ENCODE measurements at regions not wholly inside any gene's neighbourhood (a gene's known extent, or its start where the extent isn't known, plus 50 kb on each side); places are given as distances from the start of the nearest gene placed in this dataset.

DNA sequence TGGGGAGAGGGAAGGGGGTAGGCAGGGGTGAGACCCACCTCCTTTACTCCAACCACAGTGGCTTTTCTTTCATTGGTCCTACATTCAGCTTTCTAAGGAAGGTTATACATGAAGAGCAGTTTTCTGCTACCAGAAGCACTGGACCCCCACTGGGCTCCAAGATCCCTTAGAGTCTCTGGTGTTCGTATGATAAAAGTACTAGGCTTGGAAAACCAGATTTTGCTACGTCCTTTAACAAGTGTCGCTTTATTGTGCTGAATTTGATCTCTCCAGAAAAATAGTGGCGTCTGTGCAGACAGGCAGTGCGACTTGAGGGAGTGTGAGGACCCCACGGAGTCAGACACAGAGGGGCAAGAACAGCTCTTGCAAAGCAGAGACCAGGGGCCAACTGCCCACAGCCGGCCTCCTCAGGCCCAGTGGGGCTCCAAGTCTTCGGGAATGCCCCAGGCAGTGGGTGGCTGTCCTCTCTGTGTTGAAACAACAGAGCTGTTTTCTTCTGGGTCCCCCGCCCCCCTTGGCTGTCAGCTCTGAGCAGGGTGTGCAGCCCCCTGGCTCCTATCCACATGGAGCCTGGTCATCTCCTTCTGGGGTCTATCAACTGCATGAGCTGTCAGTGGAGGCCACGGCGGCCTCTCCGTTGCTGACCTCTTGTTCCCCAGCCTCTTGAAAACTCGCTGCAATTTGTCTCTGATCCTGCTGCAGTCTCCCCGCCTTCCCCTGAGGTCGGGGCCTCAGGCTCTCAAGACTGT lies 333.2 kb downstream of the RPS24 start:
- DNase-seq (ENCODE audit: low read depth, low spot score): no peak
- in situ Hi-C loops (cut with HindIII; ENCODE audit: low pct_unique_long_range_greater_than_20kb, low sequenced_read_pairs): no loop called here

DNA sequence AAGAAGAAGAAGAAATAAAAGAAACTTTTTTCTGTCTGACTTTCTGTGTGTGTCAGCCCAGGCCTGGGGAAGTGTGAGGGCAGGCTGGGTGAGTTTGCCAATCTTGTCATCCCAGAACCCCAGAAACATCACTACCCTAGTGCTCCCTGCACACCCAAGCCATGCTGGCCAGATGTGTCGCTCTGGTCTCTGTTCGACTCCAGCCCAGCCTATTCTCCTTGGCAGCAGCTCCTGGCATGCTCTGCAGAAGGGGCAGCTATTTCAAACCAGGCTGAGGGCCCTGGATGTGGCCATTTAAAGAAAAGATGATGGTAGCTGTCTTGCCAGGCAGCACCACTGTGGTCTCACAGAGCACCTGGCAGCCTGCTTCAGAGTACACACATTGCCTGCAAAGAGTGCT lies 334.1 kb downstream of the RPS24 start:
- in situ Hi-C loops (cut with HindIII; ENCODE audit: low pct_unique_long_range_greater_than_20kb, low sequenced_read_pairs): no loop called here
- DNase-seq (ENCODE audit: low read depth, low spot score): no peak

DNA sequence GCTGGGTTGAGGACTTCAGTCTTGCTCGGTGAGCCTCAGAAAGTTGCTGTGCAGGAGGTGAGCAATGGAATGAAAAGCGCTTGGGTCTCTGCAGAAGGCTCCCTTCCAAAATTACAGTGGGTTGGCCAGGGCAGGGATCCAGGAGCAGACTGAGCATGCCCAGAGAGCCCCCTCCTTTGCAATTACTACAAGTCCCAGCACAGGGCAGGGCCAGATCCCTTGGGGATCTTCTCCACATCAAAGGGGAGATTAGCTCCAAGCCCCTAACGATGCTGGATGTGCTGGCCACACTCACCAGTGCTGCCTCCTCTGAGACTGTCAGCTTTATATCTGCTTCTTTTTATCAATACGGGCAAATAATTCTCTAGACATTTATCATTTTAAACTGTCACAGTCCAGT lies 337.5 kb downstream of the RPS24 start:
- in situ Hi-C loops (cut with HindIII; ENCODE audit: low pct_unique_long_range_greater_than_20kb, low sequenced_read_pairs): no loop called here
- no peak for DNase-seq (ENCODE audit: low read depth, low spot score)

DNA sequence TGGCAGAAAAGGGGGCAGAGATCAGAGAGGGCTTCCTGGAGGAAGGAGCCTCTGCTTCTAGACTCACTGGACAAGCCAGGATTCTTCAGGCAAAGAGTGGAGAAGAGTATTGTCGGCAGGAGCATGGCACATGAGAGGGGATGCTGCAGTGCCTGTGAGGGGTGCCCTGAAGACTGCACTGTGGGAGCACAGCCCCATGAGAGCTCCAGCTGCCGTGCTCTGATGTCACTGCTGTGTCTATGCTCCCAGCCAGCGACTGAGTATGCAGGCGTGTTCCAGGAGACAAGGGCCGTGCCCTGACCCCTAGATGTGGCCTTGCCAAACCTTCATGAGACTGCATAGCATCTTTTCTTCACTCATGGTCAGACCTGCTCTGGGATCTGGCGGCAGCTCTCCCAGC lies 339.1 kb downstream of the RPS24 start:
- no peak for DNase-seq (ENCODE audit: low read depth, low spot score)
- in situ Hi-C loops (cut with HindIII; ENCODE audit: low pct_unique_long_range_greater_than_20kb, low sequenced_read_pairs): no loop called here

DNA sequence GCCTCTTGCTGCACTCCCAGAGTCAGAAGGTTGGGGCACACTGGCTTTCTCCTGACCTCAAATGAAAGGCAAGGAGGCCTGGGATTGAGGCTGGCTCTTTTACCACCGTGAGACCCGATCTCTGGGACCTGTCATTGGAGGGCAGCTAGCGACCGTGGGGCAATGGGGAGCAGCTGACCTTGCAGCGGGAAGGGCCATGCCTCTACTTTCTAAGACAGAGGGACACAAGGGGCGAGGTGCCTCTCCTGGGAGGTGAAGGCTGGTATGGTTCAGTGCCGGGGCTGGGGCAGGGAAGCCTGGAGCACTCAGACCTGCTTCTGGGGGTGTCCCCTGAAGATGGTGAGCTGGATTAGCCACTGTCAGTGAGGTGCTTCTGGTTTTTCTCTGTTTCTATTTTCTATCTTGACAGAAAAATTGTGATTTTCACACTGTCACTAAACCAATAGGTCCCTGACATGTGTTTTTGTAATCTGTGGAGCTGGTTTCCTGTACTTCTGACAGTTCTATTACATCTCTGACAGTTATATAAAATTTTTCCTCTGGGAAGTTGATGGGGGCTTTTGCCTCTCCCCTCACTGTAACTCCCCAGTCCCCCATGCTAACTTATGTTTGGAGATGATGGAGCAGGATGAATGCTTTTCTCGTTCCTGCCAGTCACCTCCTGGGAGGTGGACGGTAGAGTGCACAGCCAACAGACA lies 340.8 kb downstream of the RPS24 start:
- in situ Hi-C loops (cut with HindIII; ENCODE audit: low pct_unique_long_range_greater_than_20kb, low sequenced_read_pairs): no loop called here
- DNase-seq (ENCODE audit: low read depth, low spot score): no peak

DNA sequence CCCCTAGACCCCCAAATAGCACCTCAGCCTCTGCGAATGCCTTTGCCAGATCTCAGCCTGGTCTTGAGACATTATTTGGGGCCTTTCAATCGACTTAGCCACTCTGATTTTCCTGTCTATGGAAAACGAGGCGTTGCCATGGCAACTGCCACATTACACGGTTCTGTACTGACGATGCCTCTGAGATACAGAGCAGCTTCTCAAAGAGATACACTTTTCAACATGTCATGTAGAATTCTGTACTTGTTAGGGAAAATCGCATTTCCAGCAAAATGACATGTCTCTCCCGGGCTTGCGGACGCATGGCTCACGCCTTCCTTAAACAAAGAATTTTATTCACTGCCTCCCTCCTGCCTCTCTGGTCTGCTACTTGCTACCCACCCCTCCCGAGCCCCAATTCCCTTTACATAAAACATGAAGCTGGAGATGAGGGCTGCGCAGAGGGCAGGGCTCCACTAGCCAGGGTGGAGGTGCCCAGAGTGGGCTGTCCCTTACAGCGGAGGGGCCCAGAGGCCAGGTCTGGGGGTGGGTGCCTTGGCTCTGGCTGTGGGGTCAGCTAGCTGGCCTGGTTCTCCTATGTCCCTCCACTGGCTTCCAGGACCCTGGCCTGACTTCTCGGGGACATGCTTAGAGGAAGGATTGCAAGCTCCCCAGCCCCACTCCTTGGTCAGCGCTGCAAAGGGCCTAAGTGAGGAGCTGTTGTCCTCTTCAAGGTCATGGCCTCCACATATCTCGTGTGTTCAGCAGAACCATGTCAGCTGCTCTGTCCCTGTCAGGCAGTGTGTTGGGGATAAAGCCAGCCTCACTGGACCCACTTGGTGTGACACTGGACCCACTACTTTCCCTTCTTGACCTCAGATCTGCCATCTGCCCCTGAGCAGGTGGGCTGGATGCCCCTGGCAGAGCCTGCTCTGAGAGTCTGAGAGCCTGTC lies 342.5 kb downstream of the RPS24 start:
- DNase-seq (ENCODE audit: low read depth, low spot score): no peak
- in situ Hi-C loops (cut with HindIII; ENCODE audit: low pct_unique_long_range_greater_than_20kb, low sequenced_read_pairs): no loop called here

DNA sequence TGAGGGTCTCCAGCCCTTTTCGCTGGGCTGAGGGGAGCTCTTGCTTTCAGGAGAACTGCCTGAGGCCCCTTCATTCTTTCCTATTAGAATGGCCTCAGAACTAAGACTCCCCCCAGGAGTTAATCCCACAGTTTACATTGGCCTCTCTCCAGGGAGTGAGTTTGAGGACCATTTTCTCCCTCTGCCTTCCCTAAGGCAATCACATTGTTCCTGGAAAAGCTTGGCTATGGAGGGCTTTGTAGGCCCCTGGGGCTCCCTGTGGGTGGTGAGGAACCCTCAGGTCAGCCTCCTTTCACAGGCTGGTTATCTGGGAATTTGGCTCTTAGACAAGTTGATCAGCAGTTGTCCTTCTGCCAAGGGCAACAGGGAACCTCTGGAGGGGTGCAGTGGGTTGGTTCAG lies 343.7 kb downstream of the RPS24 start:
- in situ Hi-C loops (cut with HindIII; ENCODE audit: low pct_unique_long_range_greater_than_20kb, low sequenced_read_pairs): no loop called here
- DNase-seq (ENCODE audit: low read depth, low spot score): no peak

DNA sequence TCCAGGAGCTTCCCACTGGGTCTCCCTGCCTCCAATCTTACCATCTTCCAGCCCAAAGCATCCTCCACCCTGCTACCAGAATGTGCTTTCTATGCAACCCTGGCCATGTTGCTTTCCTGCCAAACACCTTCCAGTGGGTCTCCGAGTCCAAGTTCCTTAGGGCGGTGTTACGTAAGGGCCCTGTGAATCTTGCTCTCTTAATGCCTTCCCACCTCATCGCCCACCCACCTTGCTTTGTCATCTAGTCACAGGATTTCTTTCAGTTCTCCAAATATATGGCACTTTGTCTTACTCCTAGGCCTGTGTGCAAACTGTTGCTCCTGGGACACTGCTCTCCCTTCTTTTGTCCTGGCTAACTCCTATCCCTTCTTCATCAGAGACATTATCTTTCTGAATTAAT lies 344.5 kb downstream of the RPS24 start:
- in situ Hi-C loops (cut with HindIII; ENCODE audit: low pct_unique_long_range_greater_than_20kb, low sequenced_read_pairs): no loop called here
- DNase-seq (ENCODE audit: low read depth, low spot score): no peak

DNA sequence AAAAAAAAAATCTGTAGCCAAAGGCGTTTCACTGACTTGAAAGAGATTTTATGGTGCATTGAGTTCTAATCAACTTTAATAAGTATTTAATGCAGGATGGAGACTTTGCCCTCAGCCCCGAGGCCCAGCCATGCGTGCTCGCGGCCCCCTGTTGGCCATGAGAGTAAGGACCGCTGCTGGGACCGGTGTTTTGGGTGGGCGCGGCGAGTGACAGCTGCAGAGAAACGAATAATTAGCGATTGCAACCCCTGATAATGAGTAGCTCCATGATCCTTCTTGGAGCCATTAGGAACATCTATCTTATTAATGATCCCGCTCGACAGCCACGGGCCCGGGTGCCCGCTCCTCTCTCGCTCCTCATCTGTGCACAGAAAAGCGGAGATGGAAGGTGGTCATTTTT lies 347.4 kb downstream of the RPS24 start:
- DNase-seq (ENCODE audit: low read depth, low spot score): no peak
- in situ Hi-C loops (cut with HindIII; ENCODE audit: low pct_unique_long_range_greater_than_20kb, low sequenced_read_pairs): no loop called here

DNA sequence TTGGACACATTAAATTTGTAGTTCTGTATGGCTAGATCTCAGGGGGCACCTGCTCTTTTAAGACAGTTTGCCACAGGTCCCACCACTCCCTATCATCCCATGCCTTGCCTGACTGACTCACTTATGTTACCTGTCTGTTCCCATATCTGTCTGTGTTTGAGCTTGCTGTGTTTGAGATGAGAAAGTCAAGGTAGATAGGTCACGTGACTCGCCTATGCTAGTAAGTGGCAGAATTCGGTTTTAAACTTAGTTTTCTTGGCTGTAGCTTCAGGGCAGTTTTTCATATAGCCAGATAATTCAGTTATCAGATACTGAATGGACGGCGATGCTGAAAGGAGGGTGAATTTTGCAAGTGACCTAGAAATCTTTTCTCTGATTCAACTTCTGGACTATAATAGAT lies 348.4 kb downstream of the RPS24 start:
- in situ Hi-C loops (cut with HindIII; ENCODE audit: low pct_unique_long_range_greater_than_20kb, low sequenced_read_pairs): no loop called here

DNA sequence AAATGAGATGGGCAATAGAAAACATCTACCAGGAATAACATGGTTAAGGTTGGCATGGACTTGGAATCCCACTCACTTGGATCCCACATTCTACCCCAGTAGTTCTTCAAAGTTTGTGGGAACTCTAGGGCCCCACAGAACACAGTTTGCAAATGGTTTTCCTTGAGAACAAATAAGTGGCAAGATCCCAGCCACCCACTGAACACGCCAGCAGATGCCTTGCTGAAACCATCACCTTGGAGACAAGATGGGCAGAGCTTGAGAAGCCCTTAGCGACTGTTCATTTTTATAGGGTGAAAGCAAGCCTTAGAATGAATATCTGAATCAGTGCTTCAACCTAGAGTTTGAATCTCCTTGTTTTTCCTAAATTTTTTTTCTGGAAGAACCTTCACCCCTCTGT lies 349.1 kb downstream of the RPS24 start:
- in situ Hi-C loops (cut with HindIII; ENCODE audit: low pct_unique_long_range_greater_than_20kb, low sequenced_read_pairs): no loop called here
- DNase-seq (ENCODE audit: low read depth, low spot score): no peak

More for the DNA sequence above, 348.4 kb downstream of the RPS24 start:
- DNase-seq (ENCODE audit: low read depth, low spot score): no peak

DNA sequence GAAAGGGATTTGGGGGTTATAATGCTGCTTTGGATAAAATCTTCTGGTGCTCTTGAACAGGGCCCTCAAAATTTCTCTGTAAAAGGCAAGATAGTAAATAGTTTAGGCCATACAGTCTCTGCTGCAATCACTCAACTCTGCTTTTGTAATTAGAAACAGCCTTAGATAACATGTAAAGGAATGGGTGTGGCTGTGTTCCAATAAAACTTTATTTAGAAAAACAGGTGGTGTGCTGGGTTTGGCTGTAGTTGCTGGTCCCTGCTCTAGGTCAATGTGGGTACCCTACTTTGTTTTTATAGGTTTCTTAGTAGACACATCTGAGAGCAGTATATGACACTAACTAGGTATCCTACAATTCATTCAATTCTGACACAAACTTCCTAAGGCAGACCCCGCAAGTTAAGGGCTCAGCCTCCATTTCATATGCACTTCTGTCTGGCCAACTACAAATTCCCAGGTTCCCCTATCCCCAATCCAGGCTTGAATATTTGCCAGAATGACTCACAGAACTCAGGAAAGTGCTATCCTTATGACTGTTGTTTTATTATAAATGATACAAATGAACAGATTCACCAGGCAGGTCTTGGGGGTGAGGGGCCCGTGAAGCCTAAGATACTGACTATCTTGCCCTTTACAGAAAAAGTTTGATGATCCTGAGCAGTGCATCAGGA lies 349.9 kb downstream of the RPS24 start:
- DNase-seq (ENCODE audit: low read depth, low spot score): no peak
- in situ Hi-C loops (cut with HindIII; ENCODE audit: low pct_unique_long_range_greater_than_20kb, low sequenced_read_pairs): no loop called here

DNA sequence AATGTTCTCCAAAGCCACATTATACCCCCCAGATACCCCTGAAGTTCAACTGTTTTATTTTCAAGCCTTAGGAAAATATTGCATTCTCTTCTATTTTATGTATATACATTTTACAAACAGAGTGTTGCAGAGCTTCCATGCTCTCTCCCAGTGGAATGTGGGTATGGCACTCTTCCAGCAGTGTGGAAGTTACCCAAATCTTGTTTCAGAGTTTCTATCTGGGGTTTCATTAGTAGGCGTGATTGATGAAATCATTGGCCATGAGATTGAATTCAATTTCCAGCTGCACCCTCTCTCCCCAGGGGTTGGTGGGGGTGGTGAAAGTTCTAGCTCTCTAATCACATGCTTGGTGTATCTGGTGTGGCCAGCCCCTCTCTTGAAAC lies 350.4 kb downstream of the RPS24 start:
- DNase-seq (ENCODE audit: low read depth, low spot score): no peak
- in situ Hi-C loops (cut with HindIII; ENCODE audit: low pct_unique_long_range_greater_than_20kb, low sequenced_read_pairs): no loop called here

DNA sequence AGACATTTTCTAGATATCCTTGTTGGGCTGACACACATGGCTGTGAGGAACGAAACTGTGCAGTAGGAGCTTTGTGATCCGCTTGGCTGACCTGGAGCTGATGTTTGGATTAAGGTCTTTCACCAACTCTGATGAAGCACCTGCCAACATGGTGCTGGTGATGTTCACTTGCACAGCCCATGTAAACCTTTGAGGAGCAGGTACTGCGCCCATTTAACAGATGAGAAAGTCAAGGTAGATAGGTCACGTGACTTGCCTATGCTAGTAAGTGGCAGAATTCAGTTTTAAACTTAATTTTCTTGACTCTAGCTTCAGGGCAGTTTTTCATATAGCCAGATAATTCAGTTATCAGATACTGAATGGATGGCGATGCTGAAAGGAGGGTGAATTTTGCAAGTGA lies 351.9 kb downstream of the RPS24 start:
- in situ Hi-C loops (cut with HindIII; ENCODE audit: low pct_unique_long_range_greater_than_20kb, low sequenced_read_pairs): no loop called here
- DNase-seq (ENCODE audit: low read depth, low spot score): no peak

DNA sequence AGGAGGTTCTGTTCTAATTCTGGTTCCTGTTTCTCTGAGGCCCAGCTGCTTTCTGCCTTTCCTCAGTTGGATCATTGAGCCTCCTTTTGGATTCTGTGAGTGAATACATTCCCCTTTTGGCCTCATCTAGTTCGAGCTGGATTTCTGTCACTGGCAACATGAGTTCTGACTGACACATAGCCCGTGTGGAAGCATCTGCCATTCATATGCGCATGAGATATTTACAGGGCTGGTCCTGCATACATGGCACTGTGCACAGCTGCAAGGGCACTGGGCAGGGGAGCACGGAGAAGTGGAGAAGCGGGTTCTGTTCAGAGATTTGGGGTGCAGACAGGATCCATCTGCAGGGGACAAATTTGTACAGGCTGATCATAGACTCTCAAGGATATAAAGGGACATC lies 352.8 kb downstream of the RPS24 start:
- no peak for DNase-seq (ENCODE audit: low read depth, low spot score)
- in situ Hi-C loops (cut with HindIII; ENCODE audit: low pct_unique_long_range_greater_than_20kb, low sequenced_read_pairs): no loop called here

DNA sequence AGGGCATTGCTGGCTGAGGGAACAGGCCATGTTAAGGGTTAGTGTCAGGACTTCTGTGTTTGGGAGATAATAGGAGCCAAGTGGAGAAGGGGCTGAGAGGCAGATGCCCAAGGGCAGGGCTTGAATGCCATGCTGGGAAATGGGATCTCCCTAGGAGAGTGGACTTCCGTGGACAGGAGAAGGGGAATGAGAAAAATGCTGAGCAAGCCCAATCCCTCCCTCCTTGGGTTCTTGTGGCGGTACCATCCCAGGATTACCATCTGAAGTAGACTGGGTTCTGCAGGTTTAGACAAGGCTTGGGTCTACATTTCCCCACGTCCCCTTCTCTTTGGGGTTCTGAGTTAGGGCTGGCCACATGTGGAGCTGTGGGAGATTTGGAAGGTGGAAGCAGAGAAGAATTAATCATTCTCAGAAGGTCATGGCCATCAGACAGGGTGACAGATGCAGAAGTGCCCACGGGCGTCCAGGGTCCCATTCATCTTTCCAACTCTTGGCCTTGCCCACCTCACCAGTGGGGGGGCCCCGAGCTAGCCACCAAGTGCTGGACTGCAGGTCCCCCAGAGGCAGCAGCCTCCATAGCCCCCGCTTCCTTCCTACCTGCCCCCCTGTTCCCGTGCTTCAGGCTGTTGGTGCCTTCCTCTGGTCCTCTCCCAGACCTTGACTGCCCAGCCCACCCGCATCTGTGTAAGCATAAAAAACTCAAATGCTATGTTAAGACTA lies 354.8 kb downstream of the RPS24 start:
- no peak for DNase-seq (ENCODE audit: low read depth, low spot score)
- in situ Hi-C loops (cut with HindIII; ENCODE audit: low pct_unique_long_range_greater_than_20kb, low sequenced_read_pairs): no loop called here

DNA sequence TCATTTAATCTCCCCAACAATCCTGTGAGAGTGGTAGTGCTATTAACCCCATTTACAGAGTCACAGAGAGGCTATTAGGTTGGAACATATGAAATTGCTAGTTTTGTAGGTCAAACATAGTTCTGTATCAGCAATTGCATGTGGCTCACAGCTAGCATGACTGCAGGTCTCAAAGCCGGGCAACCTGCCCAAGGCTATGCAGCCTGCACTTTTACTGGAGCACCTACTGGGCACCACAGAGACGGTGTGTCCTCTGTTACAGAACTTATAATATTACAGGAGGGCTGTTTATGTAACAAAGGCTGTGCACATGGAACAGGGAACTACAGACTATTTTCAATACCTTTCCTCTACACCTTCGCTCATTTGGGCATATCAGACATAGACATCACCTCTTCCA lies 355.8 kb downstream of the RPS24 start:
- DNase-seq (ENCODE audit: low read depth, low spot score): no peak
- in situ Hi-C loops (cut with HindIII; ENCODE audit: low pct_unique_long_range_greater_than_20kb, low sequenced_read_pairs): no loop called here
